HEK293 (cell line): ENCODE measurements at regions not wholly inside any gene's neighbourhood (a gene's known extent, or its start where the extent isn't known, plus 50 kb on each side); places are given as distances from the start of the nearest gene placed in this dataset.

Experiments used
- CTCF ChIP-seq: fragments of 450-650 bp; formaldehyde crosslinking; IDR thresholded peaks from 2 replicates; pipeline ENCODE4 v1.5.1; 2016; ENCODE audit warnings: missing biosample characterization, missing genetic modification characterization
- OSR2 ChIP-seq: fragments of 450-650 bp; formaldehyde crosslinking; IDR thresholded peaks from 2 replicates; pipeline ENCODE4 v1.5.1; 2016; ENCODE audit warnings: missing biosample characterization, missing genetic modification characterization
- REST ChIP-seq: fragments of 450-650 bp; formaldehyde crosslinking; IDR thresholded peaks from 2 replicates; pipeline ENCODE4 v1.5.1; 2016; ENCODE audit warnings: missing biosample characterization, missing genetic modification characterization
- TSHZ1 ChIP-seq: fragments of 450-650 bp; formaldehyde crosslinking; IDR thresholded peaks from 2 replicates; pipeline ENCODE4 v1.5.1; 2016; ENCODE audit warnings: missing biosample characterization, missing genetic modification characterization, borderline replicate concordance
- ZBTB26 ChIP-seq: fragments of 450-650 bp; formaldehyde crosslinking; optimal IDR thresholded peaks from 2 replicates; pipeline ENCODE3; 2016; ENCODE audit warnings: missing biosample characterization, mild to moderate bottlenecking, missing genetic modification characterization
- ZBTB49 ChIP-seq: fragments of 450-650 bp; formaldehyde crosslinking; IDR thresholded peaks from 2 replicates; pipeline ENCODE4 v1.5.1; 2016; ENCODE audit warnings: missing biosample characterization, missing genetic modification characterization, low read depth
- ZFP3 ChIP-seq: fragments of 450-650 bp; formaldehyde crosslinking; IDR thresholded peaks from 2 replicates; pipeline ENCODE4 v1.5.1; 2016; ENCODE audit warnings: low read depth, missing biosample characterization, missing genetic modification characterization
- ZNF138 ChIP-seq: fragments of 450-650 bp; formaldehyde crosslinking; IDR thresholded peaks from 2 replicates; pipeline ENCODE4 v1.5.1; 2016; ENCODE audit warnings: missing biosample characterization, missing genetic modification characterization, borderline replicate concordance
- ZNF19 ChIP-seq: fragments of 450-650 bp; formaldehyde crosslinking; IDR thresholded peaks from 2 replicates; pipeline ENCODE4; 2016; ENCODE audit warnings: missing biosample characterization, missing genetic modification characterization, low read depth
- ZNF274 ChIP-seq, 2 experiments: fragments of 200-500 bp in 1 of 2; fragments of 450-650 bp in 1 of 2; sonication (Bioruptor generic) in 1 of 2; formaldehyde crosslinking in 1 of 2; IDR thresholded peaks; 2 replicates each; pipeline versions ENCODE4 v1.5.1 to v1.6.1; 2014 to 2016; ENCODE audit warnings: borderline replicate concordance in 1 of 2, inconsistent platforms in 1 of 2, low read length in 1 of 2, missing biosample characterization in 1 of 2, missing genetic modification characterization in 1 of 2
- ZNF501 ChIP-seq: fragments of 450-650 bp; formaldehyde crosslinking; IDR thresholded peaks from 2 replicates; pipeline ENCODE4 v1.5.1; 2016; ENCODE audit warnings: missing biosample characterization, missing genetic modification characterization

- TF ChIP-seq ZNF138 (tag by site-specific recombination) = no peak
- no peak for TF ChIP-seq ZNF19 (tag by site-specific recombination)
- no peak for TF ChIP-seq CTCF
- TF ChIP-seq ZNF501 (tag by site-specific recombination) = no peak
- TF ChIP-seq REST (tag by site-specific recombination) = no peak
- TF ChIP-seq ZFP3 (tag by site-specific recombination) = no peak
- no peak for TF ChIP-seq ZBTB49 (tag by site-specific recombination)
- no peak for TF ChIP-seq ZBTB26 (tag by site-specific recombination)
- no peak for TF ChIP-seq OSR2 (tag by site-specific recombination)
- TF ChIP-seq TSHZ1 (tag by site-specific recombination) = no peak
- no peak for TF ChIP-seq ZNF274 (IDR thresholded peaks at IDR 0.05; ENCODE audit: low read length)
- TF ChIP-seq ZNF274 (tag by site-specific recombination; IDR thresholded peaks at IDR 0.05; ENCODE audit: borderline replicate concordance) = no peak
These were observed 376.4 kb upstream of the GNPDA2 start for GRCh38 chr4:45102716-45103115.
